Inferior parietal cortex (tissue), 1 donor: ENCODE measurements at regions not wholly inside any gene's neighbourhood (a gene's known extent, or its start where the extent isn't known, plus 50 kb on each side); places are given as distances from the start of the nearest gene placed in this dataset.
"Not testable (repeated sequence)": the region's sequence is repeated elsewhere in the genome, so short reads cannot be mapped to it uniquely, and the experiment has no call there.

Source experiments
- DNase-seq: peaks from one replicate; pipeline ENCODE4 v3.0.0-alpha.2; 2016; ENCODE audit errors: extremely low spot score

DNA sequence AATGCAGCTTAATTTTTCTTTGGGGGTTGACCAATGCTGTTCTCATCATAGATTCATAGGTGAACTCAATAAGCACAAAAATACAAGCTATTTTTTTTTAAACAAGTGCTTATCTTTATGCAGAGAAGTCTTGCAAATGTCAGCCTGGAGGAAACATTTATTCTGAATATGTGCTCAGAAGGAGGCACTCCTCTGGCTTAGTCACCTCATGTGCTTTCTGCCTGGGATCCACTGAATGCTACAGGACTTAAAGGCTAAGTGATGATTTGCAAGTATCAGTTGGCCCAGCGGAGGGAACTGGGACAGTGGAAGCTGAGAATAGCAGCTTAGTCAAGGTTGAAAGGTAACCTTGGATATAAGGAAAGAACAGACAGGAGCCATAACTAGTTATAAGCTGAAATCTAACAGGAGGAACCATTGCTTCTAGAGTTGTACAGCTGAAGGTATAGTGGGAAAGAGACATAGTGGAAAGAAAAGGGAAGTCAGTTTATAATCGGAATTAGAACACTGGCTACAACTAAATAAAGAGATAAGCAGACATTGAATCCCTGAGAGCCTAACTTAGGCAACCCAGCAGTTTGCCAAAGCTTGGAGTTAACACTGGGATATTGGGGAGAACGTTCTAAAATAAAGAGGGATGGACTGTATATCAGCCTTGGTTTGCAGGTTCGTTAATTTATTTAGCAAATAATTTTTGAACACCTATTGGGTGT, 488.7 kb downstream of the SUCLG1 start:
- DNase-seq = no peak

- no peak for DNase-seq
Observed at GRCh38 chr2:83969085-83969484, 490.0 kb downstream of the SUCLG1 start.

DNA sequence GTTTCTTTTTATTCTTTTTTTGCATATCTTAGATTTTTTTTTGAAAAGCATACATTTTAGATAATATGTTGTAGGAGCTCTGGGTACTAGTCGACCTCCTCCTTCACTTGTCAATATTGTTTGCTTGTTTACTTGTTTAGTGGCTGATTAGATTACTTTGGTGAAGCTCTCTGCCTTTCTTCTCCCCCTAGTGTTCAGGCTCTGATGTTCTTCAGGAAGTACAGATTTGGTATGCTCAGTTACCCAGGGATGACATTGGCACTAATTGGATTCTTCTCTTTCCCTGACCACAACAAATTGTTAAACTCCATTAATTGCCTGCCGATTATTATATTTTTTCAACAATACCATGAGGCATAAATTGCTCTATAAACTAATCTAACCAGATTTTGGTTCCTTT, 491.2 kb downstream of the SUCLG1 start:
- no peak for DNase-seq

DNA sequence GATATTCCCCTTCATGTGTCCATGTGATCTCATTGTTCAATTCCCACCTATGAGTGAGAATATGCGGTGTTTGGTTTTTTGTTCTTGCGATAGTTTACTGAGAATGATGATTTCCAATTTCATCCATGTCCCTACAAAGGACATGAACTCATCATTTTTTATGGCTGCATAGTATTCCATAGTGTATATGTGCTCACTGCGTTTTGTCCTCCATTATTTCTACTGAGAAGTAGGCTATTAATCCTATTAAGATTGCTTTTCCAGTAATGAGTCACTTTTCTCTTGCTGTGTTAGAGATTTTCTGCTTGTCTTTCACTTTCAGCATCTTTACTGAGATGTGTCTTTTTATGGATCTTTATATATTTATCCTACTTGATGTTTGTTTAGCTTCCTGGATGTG, 492.1 kb downstream of the SUCLG1 start:
- not testable (repeated sequence) for DNase-seq

DNA sequence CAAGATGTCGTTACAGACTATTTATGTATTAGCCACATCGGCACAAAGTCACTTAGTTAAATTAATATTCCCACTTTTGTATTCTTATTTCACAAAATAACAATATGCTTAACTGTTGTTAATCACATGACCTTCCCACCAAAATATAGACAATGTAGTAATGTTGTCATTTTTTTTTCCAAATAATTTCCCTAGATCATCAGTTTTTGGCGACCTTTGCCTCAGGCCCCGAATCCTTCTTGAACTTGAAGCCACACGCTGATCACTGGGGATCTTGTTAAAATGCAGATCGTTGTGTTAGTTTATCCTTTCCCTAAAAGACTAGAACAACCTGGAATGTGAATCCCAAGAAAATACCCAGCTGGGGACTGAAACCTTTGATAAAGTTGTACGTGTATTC, 497.6 kb downstream of the SUCLG1 start:
- DNase-seq = no peak

- no peak for DNase-seq
Observed at GRCh38 chr2:83960371-83960770, 498.7 kb downstream of the SUCLG1 start.

- DNase-seq = no peak
Observed at GRCh38 chr2:83959266-83959665, 499.8 kb downstream of the SUCLG1 start.

- DNase-seq = no peak
Observed at GRCh38 chr2:83956991-83957390, 502.1 kb downstream of the SUCLG1 start.

- peak; percentile 39 for DNase-seq
Observed at GRCh38 chr2:83953697-83954096, 505.4 kb downstream of the SUCLG1 start.

DNA sequence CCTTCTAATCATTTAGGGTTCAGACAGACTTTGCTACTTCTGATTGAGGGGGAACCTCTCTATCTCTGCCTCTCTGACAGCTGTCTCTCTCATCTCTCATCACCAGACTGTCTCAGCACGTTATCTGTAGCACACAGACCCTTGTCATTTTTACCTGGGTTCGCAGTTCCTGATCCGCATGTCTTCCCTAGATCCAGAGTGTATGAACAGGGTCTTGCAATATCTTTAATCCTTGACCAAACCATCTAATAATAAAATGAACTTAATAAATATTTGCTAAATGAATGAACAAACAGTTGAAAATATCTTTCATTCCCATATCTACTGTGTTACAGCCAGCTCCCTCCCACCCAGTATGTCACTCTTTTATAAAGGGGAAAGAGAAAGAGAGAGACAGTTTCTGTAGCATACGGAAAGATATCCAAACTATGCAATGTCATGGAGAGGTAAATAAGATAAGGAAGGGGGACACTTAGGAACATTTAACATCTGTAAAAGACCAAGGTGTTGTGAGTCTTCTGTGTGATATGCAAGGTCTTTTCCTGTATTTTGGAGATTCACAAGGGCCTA, 507.6 kb downstream of the SUCLG1 start:
- no peak for DNase-seq

- no peak for DNase-seq
Observed at GRCh38 chr2:83949361-83949760, 509.7 kb downstream of the SUCLG1 start.

DNA sequence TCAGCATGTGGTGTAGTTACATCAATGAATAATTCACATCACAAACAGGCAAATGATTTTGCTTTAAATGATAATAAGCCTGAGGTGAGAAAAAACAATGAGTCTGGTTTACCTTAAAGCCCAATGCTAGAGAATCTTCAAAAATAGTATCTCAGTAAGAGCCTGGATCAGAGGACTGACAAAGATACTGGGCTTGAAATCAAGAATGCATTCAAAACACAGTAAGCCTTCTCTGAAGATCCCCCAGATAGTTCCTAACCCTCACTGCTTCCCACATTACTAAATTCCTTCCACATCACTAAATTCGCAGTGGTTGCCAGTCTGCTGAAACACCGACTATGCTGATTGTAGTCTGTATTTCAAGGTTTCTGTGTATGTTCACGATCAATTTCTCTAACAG, 514.9 kb downstream of the SUCLG1 start:
- no peak for DNase-seq

DNA sequence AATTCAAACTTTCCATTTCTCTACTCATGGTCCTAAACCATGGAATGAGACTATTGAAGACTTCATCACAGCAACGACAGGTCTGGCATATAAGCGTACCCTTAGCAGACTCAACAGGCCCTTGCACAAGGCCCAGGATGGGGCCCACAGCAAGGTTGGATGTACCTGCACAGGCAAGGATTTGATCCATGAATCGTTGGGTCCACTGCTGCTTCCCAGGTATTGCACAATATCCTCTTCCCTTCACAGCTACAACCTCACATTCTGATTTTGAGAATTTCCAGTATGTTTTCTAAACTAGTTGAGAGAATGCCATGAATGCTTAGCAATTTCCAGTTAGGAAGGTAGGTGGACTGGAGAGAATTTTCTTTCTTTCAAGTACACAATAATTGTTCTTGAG, 515.8 kb downstream of the SUCLG1 start:
- DNase-seq = no peak

DNA sequence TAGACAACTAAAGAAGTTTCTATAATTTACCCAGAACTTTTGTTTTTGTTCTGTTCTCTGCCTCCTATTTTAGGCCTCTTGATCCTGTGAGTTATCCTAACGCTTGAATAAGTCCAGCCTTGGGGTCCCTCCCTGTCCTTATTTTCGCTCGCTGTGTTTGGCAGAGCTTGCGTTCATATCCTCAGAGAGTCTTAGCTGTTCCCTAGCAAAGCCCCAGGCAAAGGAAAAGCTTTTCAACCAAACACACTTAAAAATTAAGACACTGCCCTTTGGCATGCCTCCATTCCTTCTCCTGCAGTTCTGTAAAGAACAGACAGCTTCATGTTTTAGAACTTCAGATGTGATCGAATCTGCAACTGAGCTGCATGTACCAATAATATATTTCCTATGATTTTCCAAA, 517.2 kb downstream of the SUCLG1 start:
- no peak for DNase-seq

- DNase-seq = no peak
Observed at GRCh38 chr2:83933749-83934148, 525.3 kb downstream of the SUCLG1 start.

DNA sequence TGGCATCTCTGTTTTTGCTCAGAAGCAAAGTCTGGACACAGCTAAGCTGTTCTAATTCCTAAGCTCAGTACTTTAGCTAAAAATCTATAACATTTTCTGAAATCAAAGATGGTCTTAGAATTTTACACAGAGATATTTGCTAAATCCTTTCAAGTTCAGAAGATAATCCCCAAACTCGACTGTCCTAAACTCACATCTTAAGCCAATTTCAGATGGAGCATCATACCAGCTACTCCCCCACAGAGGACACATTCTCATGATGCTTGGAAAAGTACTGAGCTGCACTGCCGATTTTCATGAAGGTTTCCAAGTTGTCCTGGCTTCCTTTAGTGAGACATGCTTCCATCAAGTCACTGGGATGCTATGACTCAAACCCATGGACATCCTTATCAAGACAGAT, 535.5 kb downstream of the SUCLG1 start:
- no peak for DNase-seq

DNA sequence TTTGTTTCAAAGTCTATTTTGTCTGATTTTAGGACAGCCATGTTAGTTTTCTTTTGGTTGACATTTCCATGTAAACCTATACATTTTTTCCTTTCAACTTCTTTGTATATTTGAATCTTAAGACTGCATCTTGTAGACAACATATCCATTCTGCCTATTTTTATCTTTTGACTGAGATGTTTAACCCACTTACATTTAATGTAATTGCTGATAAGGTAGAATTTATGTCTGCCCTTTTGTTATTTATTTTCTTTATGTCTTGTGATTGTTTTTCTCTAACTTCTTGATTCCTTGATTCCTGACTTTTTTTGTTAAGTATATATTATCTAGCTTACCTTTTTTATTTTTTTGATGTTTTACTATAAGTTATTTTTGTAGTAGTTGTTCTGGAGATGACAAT, 542.5 kb downstream of the SUCLG1 start:
- no peak for DNase-seq

DNA sequence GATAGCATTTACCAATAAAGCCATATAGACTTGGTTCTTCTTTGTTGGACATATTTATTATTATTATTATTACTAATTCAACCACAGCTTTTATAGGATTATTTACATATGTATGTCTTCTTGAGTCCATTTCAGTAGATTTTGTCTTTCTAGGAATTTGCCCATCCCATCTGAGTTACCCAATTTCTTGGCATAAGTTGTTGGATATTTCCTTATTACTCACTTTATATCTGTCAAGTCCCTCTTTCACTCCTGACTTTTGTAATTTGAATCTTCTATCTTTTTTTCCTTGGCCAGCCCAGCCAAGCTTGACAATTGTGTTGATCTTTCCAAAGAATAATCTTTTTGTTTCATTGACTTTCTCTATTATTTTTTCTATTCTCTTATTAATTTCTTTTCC, 543.7 kb downstream of the SUCLG1 start:
- no peak for DNase-seq

DNA sequence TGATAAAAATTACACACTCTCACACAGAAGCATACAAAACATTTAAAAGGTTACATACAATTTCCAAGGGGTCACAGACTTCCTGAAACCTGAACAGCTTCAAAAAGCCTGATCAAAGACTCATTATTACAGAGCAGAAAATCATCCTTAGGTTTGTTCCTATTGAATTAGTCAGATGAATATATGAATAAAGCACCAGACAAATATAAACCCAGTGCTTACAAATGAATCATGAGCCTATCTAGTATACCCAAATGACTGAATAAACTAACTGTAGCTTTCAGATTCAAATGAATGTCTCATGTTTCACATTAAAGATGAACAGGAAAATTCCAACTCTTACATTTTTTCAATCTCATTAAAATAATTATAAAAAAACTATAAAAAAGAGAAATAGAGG, 550.3 kb downstream of the SUCLG1 start:
- no peak for DNase-seq

DNA sequence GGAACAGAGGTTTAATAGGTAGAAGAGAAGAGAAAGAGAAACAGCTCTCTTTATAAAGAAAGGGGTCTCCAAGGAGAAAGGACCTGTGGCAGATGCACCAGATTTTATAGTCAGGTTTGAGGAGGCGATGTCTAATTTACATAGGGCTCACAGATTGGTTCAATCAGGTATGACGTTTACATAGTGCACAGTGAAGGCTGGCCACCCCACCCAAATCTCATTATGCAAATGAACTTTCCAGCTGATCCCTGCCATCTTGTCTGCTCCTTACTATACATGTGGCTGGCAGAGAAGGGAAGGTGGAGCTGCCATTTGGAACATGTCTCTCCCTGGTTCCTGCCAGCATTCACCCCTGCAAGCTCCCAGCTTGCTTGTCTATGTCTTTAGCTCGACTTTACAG, 557.8 kb downstream of the SUCLG1 start:
- DNase-seq = no peak

DNA sequence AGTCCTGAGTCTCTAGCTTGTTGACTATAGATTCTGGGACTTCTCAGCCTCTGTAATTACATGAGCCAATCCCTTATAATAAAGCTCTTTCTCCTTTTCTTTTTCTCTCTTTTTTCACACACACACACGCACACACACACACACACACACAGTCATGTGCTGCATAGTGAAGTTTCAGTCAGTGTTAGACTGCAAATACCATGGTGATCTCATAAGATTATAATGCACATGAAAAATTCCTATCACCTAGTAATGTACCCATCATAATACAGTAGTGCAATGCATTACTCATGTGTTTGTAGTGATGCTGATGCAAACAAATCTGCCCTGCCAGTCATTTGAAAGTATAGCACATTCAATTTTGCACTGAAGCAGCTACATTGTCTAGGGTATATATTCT, 558.2 kb downstream of the SUCLG1 start:
- no peak for DNase-seq

GRCh38 chr2:83899271-83899670, 559.8 kb downstream of the SUCLG1 start:
- DNase-seq = no peak

GRCh38 chr2:83894976-83895375, 564.1 kb downstream of the SUCLG1 start:
- no peak for DNase-seq

DNA sequence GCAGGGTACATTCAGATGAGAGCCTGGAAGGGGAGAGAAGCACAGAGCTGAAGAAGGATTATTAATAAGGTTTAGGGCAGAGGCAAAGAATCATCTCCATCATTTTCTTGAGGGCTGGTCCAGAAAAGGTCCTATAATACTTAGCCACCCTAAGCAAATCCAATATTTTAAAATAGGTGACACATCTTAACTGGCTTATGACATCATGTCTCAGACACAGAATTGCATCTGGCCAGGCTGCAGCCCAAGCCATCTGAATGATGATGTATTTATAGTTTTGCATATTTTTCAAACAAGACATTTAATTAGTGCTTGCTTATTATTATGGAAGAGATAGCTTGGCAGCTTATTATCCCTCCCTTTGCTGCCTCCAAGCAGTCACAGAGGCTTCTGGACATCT, 571.3 kb downstream of the SUCLG1 start:
- no peak for DNase-seq
